ENCODE measurements at regions not wholly inside any gene's neighbourhood (a gene's known extent, or its start where the extent isn't known, plus 50 kb on each side); places are given as distances from the start of the nearest gene placed in this dataset.

- DNase-seq: no peak
These were observed 161.7 kb upstream of the SOX9 start for GRCh38 chr17:71959154-71959553.

GRCh38 chr17:71963351-71963750 is 157.5 kb upstream of the SOX9 start:
- no peak for DNase-seq

- no peak for DNase-seq
These were observed 157.0 kb upstream of the SOX9 start for GRCh38 chr17:71963791-71964190.

GRCh38 chr17:71964559-71964958 is 156.3 kb upstream of the SOX9 start:
- no peak for DNase-seq

GRCh38 chr17:71966055-71966454 is 154.8 kb upstream of the SOX9 start:
- no peak for DNase-seq

GRCh38 chr17:71966459-71967313 is 154.1 kb upstream of the SOX9 start:
- DNase-seq: no peak

- no peak for DNase-seq
These were observed 151.3 kb upstream of the SOX9 start for GRCh38 chr17:71969500-71969899.

GRCh38 chr17:71970312-71970711 is 150.5 kb upstream of the SOX9 start:
- DNase-seq: no peak

GRCh38 chr17:71974051-71974450 is 146.8 kb upstream of the SOX9 start:
- DNase-seq: no peak

- no peak for DNase-seq
These were observed 145.5 kb upstream of the SOX9 start for GRCh38 chr17:71975331-71975801.

GRCh38 chr17:71976011-71976649 is 144.7 kb upstream of the SOX9 start:
- no peak for DNase-seq

- DNase-seq: no peak
These were observed 142.4 kb upstream of the SOX9 start for GRCh38 chr17:71978435-71978834.

- no peak for DNase-seq
These were observed 140.6 kb upstream of the SOX9 start for GRCh38 chr17:71980171-71980570.

GRCh38 chr17:71983828-71984227 is 137.0 kb upstream of the SOX9 start:
- no peak for DNase-seq

GRCh38 chr17:71985111-71986039 is 135.4 kb upstream of the SOX9 start:
- DNase-seq: no peak

- DNase-seq: no peak
These were observed 133.9 kb upstream of the SOX9 start for GRCh38 chr17:71986886-71987285.

GRCh38 chr17:71987634-71988033 is 133.2 kb upstream of the SOX9 start:
- no peak for DNase-seq

GRCh38 chr17:71989117-71989516 is 131.7 kb upstream of the SOX9 start:
- DNase-seq: no peak

- no peak for DNase-seq
These were observed 127.5 kb upstream of the SOX9 start for GRCh38 chr17:71993363-71993762.

- DNase-seq: no peak
These were observed 125.2 kb upstream of the SOX9 start for GRCh38 chr17:71995590-71995989.

GRCh38 chr17:72004011-72004427 is 116.8 kb upstream of the SOX9 start:
- DNase-seq: no peak

- no peak for DNase-seq
These were observed 116.0 kb upstream of the SOX9 start for GRCh38 chr17:72004611-72005331.
